A673 (cell line): ENCODE measurements at regions not wholly inside any gene's neighbourhood (a gene's known extent, or its start where the extent isn't known, plus 50 kb on each side); places are given as distances from the start of the nearest gene placed in this dataset.

ENCODE experiments used
- CTCF ChIP-seq: fragments of 300-800, 200-600 bp; sonication (generic); conservative IDR thresholded peaks from 2 replicates; pipeline ENCODE4 v1.5.1; 2017; ENCODE audit warnings: low read depth, mild to moderate bottlenecking, antibody characterized with exemption, low read length, moderate library complexity, mixed read lengths
- EZH2 ChIP-seq: fragments of 200-600 bp; sonication (generic); IDR thresholded peaks from 2 replicates; pipeline ENCODE4 v1.6.1; 2017; ENCODE audit warnings: borderline replicate concordance, low read depth, mild to moderate bottlenecking, mixed read lengths, antibody characterized with exemption, low read length; ENCODE audit not compliant: poor library complexity, severe bottlenecking

GRCh38 chr6:134640975-134641429 is 308.9 kb downstream of the ALDH8A1 start:
- TF ChIP-seq CTCF (peak; percentile 95), EZH2 (no peak)
